ENCODE measurements at regions not wholly inside any gene's neighbourhood (a gene's known extent, or its start where the extent isn't known, plus 50 kb on each side); places are given as distances from the start of the nearest gene placed in this dataset.
"Not testable (repeated sequence)": the region's sequence is repeated elsewhere in the genome, so short reads cannot be mapped to it uniquely, and the experiment has no call there.

GRCh38 chr15:20048189-20048588, 493.4 kb downstream of the GOLGA6L6 start:
- not testable (repeated sequence) for DNase-seq

GRCh38 chr15:20045165-20045564, 496.4 kb downstream of the GOLGA6L6 start:
- DNase-seq: not testable (repeated sequence)

GRCh38 chr15:20040691-20041090, 500.9 kb downstream of the GOLGA6L6 start:
- not testable (repeated sequence) for DNase-seq

DNA sequence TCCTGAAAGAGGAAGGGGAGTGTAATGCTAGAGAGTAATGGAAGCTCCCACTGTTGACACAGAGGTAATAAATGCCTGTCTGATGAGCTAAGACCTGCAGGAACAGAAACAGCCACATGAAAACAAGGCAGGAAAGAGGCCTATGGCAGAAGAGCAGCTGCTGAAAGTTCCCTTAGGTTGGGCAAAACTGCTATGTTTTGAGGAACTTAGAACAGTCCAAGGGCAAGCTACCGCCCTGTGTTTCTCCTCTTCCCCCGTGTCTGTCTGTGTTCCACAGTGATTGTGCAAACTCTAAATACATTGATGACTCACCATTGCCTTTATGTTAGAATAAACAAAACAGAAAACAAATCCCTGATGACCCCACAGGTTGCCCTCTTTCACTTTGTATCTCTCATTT, 516.6 kb downstream of the GOLGA6L6 start:
- DNase-seq: not testable (repeated sequence)

DNA sequence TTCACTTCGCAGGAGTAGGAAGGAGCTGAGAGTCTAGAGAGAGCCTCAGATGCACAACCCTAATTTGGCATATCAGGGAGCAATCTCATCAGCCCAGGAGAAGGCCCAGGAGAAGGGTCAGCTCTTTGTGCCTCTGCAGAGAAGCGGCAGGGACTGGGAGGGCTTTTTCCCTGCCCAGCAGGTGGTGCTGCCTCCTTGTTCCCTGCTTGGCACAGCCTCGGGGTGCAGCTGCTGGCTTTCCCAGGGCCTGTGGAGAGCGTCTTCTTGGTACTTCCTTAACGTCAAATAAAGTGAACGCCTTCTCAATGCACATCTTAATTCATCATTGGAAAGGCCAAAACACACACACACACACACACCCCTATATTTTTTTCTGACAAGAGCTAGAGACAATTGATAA, 519.3 kb downstream of the GOLGA6L6 start:
- DNase-seq: not testable (repeated sequence)

DNA sequence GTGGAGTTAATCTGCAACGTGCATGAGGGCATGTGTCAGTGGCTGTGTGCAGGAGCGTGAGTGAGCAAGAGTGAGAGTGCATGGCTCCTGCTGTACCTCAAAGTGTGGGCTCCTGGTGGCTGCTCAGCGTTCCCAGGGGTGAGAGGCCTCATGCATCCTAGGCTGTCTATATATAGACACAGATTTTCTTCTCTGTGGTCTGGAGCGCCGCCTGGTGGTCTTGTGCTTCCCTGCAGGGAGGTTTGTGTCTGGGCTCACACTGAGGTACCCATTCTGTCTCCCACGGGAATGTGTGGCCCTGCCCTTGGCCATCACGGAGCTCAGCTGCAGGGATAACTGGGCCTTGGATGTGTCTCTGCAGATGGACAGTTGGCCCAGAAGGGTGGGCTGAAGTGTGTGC, 520.2 kb downstream of the GOLGA6L6 start:
- not testable (repeated sequence) for DNase-seq

DNA sequence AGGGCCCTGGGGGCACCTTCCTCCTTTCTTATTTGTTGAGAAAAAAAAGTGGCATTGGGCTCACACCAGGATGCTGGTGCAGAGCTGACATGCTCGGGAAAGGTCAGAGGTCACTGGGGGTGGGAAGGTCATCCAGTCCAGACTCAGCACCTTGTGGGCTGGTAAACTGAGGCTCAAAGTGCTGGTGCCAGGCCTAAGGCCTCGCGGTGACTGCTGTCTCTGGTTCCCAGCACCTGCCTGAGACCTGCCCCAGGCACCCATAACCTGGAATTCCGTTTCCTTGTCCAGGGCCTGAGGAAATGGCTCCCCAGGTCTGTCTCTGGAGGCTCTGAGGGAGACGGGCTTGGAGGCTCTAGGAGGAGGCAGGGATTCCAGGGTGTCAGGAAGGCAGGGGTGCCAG, 521.0 kb downstream of the GOLGA6L6 start:
- not testable (repeated sequence) for DNase-seq

DNA sequence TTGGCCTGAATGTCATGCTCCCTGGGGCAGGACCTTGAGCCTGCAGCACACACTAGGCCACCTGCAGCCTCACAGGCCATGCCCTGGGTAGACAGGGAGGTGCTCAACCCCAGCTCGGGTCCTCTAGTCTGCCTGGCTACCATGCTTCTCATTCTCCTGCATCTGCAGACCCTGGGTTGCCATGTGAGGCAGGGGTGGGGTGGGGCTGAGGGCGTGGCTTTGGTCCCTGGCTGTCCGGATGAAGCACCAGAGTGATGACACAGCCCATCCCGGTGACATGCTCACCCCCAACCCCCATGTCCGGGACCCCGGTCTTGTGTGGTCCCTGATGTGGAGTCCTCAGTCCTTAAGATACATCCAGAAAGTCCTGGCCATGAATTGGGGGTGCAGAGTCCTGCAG, 521.8 kb downstream of the GOLGA6L6 start:
- not testable (repeated sequence) for DNase-seq

- not testable (repeated sequence) for DNase-seq
These were observed 524.0 kb downstream of the GOLGA6L6 start for GRCh38 chr15:20017581-20017980.

DNA sequence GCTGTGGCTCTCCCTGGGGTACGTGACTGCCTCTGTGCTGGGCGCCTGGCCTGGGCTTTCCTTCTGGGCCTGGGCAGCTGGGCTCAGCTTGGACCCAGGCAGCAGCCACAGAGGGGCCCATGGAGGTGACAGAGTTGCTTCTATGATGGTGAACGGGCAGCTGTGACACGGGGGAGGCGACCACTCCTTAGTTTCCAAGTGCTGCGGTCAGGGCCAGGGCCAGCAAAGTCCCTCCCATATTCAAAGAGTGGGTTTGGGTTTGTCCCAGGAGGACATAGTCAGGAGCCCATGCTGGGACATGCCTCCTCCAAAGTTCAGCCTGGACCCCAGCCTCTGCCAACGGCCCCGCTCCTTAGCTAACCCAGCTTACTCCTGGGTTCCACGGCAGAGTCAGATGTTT, 524.7 kb downstream of the GOLGA6L6 start:
- DNase-seq: not testable (repeated sequence)

- not testable (repeated sequence) for DNase-seq
These were observed 528.8 kb downstream of the GOLGA6L6 start for GRCh38 chr15:20012837-20013236.

GRCh38 chr15:20010759-20011158, 530.8 kb downstream of the GOLGA6L6 start:
- not testable (repeated sequence) for DNase-seq

DNA sequence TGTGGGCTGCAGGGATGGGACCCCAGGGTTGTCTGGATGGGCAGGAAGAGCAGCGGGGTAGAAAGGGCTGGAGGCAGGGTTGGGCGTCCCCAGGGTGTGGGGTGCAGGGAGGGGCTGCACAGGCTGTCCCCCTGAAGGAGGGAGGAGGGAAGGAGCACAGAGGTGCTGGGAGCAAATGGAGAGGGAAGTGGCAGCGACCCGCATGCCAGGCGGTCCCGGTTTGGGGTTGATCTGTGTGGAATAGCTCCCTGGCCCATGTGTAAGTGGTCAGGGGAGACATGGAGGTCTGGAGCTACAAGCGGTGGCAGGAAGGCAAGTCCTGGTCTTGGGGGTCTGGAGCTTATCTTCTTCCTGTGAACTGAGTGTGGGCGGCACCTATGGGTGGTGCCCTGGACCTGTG, 532.0 kb downstream of the GOLGA6L6 start:
- DNase-seq: not testable (repeated sequence)

- not testable (repeated sequence) for DNase-seq
These were observed 534.3 kb downstream of the GOLGA6L6 start for GRCh38 chr15:20007338-20007737.

- DNase-seq: not testable (repeated sequence)
These were observed 538.1 kb downstream of the GOLGA6L6 start for GRCh38 chr15:20003471-20003870.

DNA sequence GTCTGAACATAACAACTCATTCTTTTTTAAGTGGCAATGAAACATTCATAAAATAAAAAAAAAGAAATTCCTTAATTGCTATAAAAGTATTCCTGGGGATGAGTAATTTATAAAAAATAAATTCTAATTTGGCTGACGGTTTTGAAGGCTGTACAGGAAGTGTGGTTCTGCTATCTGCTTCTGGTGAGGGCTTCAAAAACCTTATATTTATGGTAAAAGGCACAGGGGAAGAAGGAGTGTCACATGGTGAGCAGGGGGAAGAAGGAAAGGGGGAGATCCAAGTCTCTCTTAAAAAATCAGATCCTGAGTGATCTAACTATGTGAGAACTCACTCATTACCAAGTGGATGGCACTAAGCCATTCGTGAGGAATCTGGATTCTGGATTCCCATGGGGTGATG, 539.0 kb downstream of the GOLGA6L6 start:
- DNase-seq: not testable (repeated sequence)

DNA sequence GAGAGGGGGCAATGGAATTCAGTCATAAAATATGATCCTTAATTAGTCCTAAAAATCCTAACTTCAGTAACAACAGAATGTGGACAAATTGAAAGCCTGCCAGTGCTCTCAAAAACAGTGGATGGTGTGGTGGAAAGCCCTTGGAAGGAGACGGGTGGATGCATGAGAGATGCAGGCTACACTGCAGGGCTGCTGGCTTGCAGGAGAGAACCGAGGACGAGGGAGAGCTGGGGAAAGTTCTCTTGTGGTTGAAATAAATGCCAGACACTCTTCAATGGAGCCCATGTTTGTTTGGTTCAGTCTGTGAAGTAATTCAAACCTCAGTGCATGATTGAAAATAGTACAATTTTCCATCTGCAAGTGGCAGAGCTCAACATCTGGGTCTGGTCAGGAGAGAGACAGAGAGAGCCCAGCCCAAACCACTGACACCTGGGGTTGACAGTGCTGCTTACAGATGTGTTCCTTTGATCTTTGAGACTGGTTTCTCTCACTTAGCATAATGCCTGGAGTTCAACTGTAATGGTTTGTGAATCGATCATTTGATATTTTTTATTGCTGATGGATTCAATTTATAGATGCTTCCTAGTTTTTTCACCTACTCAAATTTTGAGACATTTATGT, 544.9 kb downstream of the GOLGA6L6 start:
- not testable (repeated sequence) for DNase-seq

GRCh38 chr15:19995296-19995695, 546.3 kb downstream of the GOLGA6L6 start:
- DNase-seq: not testable (repeated sequence)

- no peak for DNase-seq
These were observed 549.2 kb downstream of the GOLGA6L6 start for GRCh38 chr15:19992428-19992827.

- DNase-seq: no peak
These were observed 553.4 kb downstream of the GOLGA6L6 start for GRCh38 chr15:19988094-19988660.

DNA sequence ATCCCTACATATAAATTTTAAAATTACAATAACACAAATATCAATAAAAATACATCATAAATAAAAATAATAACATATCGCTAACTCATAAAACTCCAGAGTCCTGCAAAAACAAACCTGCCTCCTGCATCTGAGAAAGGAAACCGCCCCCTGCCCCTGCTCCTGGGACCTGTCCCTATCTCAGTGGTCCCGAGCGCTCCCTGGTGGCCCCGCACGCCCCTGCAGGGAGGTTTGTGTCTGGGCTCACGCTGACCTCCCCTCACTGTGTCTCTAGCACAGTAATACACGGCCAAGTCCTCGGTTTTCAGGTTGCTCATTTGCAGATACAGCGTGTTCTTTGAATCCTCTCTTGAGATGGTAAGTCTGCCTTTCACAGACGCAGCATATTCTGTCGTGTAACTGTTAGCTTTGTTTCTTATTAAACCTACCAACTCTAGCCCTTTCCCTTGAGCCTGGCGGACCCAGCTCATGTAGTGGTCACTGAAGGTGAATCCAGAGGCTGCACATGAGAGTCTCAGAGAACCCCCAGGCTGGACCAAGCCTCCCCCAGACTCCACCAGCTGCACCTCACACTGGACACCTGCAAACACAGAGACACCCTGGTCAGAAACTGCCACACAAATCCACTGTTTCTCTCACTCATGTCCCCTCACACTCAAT, 554.1 kb downstream of the GOLGA6L6 start:
- peak in 2 of 3 experiments; percentile 1 to 12 for DNase-seq

- no peak for DNase-seq
These were observed 557.5 kb downstream of the GOLGA6L6 start for GRCh38 chr15:19984101-19984500.

DNA sequence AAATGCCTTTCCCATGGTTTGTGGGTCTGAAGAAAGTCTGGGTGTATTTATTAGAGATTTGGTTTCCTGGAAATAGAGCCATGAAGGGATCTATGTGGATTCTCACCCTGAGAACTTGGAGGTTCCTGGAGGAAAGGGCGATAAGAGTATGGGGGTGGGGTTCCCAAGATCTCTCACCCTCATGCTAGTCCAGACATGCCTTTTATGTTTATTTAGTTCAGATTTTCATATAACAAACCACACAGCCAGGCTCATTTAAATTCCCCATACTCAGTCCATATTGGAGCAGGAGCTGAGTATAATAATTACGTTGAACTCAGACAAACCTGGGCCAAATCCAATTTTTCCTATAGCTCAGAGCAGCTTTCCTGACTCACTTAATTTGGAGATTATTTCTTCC, 566.6 kb downstream of the GOLGA6L6 start:
- no peak for DNase-seq

- no peak for DNase-seq
These were observed 567.9 kb downstream of the GOLGA6L6 start for GRCh38 chr15:19973718-19974117.
